Colon (tissue), 2 donors: ENCODE measurements at regions not wholly inside any gene's neighbourhood (a gene's known extent, or its start where the extent isn't known, plus 50 kb on each side); places are given as distances from the start of the nearest gene placed in this dataset.

Source experiments
- FAIRE-seq: peaks from 2 replicates; lab custom pipeline; 2012; peaks lifted over from hg19 to GRCh38; lab: Jason Lieb, UNC
- donor health status: control.
- donor health status: control.

GRCh38 chr2:156088587-156088986 is 243.9 kb downstream of the NR4A2 start:
- FAIRE-seq = no peak

GRCh38 chr2:156087875-156088274 is 244.6 kb downstream of the NR4A2 start:
- no peak for FAIRE-seq

- FAIRE-seq = no peak
Observed at GRCh38 chr2:156083763-156084493, 248.6 kb downstream of the NR4A2 start.

DNA sequence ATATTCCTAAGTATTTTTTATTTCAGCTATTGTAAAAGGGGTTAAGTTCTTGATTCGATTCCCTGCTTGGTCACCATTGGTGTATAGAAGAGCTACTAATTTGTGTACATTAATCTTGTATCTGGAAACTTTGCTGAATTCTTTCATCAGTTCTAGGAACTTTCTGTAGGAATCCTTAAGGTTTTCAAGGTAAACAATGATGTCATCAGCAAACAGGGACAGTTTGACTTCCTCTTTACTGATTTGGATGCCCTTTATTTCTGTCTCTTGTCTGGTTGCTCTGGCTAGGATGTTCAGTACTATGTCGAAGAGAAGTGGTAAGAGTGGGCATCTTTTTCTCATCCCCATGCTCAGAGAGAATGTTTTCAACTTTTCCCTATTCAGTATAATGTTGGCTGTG is 252.7 kb downstream of the NR4A2 start:
- no peak for FAIRE-seq

- FAIRE-seq = no peak
Observed at GRCh38 chr2:156077041-156077742, 255.3 kb downstream of the NR4A2 start.

DNA sequence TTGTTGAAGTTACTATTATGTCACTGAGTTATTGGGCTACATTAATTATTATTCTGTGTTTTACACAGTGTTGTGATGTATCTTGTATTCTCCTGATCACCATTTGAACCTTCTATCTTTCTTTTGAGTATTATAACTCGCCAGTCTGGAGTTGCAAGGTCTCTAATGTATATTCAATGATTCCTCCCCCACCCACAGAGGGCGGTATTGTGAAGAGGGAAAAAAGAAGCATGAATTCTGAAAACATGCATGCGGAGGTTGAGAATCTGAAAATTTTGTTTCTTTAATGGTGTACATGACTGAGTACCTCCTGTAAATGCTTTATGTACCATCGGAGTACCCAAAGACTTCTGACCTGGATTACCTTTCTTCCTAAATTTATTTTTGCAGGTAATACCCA is 266.6 kb downstream of the NR4A2 start:
- no peak for FAIRE-seq

- FAIRE-seq = no peak
Observed at GRCh38 chr2:156064540-156064939, 268.0 kb downstream of the NR4A2 start.

DNA sequence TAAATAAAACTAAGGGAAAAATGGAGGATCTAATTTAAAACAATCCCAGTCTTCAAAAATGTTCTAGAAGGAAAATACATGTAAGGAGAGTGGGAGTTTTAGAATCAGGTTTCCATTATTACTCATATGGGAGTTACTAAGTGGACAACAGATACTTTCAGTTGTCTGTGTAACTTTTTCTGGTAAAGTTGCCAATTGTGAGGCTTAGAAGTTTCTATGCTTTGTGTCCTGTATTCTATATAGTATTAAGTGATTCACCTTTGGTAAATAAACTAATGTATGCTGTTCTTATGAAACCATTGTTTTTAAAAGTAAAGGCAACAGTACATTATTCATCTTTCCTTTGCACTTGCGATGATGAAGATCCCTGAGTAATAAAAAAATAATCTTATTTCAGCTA is 274.9 kb downstream of the NR4A2 start:
- no peak for FAIRE-seq

- no peak for FAIRE-seq
Observed at GRCh38 chr2:156054983-156055382, 277.5 kb downstream of the NR4A2 start.

GRCh38 chr2:156046900-156047299 is 285.6 kb downstream of the NR4A2 start:
- FAIRE-seq = no peak

GRCh38 chr2:156042895-156043294 is 289.6 kb downstream of the NR4A2 start:
- FAIRE-seq = no peak

DNA sequence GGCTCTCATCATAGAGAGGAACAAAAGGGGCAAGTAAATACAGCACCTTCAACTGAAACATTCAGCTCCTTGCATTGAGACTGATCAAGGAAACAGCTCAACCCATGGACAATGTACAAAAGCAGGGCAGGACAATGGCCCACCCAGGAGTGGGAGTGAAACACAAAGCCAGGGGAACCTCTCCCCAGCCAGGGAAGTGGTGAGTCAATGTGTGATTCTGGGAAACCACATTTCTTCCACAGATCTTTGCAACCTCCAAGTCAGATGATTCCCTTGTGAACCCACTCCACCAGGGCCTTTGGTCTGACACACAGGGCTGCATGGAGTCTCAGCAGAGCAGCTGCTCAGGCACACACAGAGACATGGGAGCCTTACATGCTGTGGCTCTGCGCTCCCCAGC is 294.5 kb downstream of the NR4A2 start:
- FAIRE-seq = no peak

DNA sequence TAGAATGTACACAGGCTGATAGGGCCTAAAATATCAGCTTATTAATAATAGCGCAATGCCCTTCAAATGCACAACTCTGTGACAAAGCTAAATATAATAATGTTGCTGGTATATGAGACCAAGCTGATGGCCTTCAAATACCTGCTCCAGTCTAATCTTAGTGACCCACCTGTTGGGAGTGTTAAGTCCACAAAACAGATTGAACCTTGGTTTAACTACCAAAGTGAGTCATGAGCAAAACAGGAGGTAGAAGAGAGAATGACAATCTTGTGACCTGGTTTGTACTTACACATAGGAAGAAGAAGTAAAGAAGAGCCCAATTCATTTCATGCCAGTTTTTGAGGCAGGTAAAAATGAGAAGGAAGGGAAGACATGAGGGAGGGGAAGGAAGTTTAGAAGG is 295.0 kb downstream of the NR4A2 start:
- FAIRE-seq = no peak

- no peak for FAIRE-seq
Observed at GRCh38 chr2:156031121-156031520, 301.4 kb downstream of the NR4A2 start.

- FAIRE-seq = no peak
Observed at GRCh38 chr2:156023229-156023869, 309.2 kb downstream of the NR4A2 start.

GRCh38 chr2:156021146-156022040 is 311.1 kb downstream of the NR4A2 start:
- peak; percentile 57 for FAIRE-seq

GRCh38 chr2:156019341-156019740 is 313.2 kb downstream of the NR4A2 start:
- peak; percentile 78 for FAIRE-seq

DNA sequence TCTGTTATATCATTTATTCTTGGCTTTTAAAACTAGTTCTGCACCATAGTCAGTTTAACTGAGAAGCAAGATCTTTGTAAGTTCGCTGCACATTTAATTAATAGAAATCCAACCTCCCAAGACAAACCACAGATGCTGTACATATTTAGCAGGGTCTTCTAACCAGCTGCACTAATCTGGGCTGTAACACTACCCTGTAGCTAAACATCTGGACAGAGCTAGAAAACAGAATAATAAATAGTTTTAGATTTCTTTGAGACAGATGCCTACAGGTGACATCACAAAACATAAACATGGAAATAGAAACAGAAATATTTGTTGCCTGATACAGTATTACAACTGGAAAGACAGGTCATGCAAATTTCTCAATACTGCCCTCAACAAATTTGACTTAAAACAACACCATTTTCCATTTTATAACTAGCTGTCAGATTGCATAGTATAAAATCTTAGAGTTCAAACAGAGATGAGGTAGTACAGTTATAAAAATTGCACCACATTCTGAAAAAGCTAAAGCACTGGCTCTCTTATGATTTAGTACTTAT is 315.1 kb downstream of the NR4A2 start:
- FAIRE-seq = no peak

- FAIRE-seq = no peak
Observed at GRCh38 chr2:156009293-156009692, 323.2 kb downstream of the NR4A2 start.

DNA sequence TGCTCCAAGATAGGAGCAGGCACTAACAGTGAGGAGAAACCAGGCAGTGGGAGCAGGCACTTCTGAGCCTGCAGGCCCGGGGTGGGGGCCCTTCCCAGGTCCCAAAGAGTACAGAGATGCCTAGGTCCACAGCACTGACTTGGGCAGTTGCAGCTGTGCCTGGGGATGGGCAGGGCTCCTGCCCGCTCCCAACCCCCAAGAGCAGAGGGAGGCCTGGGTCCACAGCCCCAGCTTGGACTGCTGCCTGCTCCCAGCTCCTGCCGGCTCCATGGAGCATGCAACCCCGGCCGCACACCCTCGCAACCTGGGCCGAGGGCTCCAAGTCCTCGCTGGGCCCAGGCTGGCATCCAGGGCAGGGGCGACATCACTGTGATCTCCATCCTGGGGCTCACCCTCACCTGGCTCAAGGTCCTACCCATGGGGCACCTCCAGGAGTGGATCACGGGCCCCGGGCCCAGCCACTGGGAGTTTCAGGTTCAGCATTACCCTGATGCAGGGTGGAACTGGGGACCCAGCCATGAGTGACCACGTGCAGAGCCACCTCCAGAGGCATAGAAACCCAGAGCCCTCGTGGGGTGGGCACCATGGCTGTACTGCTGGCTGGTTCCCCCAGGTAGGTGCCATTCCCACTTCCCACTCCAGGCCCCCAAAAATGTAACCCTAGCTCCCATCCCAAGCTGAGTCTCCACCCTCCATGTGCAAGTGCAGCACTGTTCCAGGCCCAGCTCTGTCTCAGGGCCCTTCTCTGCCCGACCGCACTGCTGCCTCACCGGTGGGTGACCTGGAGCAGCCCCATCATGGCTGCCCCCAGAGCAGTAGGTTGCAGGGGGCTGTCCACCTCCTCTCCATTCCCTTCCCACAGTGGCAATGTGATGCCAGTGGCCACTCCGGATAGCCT is 325.6 kb downstream of the NR4A2 start:
- FAIRE-seq = no peak
